ENCODE measurements at regions not wholly inside any gene's neighbourhood (a gene's known extent, or its start where the extent isn't known, plus 50 kb on each side); places are given as distances from the start of the nearest gene placed in this dataset.
"Not testable (repeated sequence)": the region's sequence is repeated elsewhere in the genome, so short reads cannot be mapped to it uniquely, and the experiment has no call there.

- TF ChIP-seq CTCF (IDR thresholded peaks at IDR 0.05) (no peak), POLR2AphosphoS5 (IDR thresholded peaks at IDR 0.05) (no peak)
- Histone ChIP-seq H3K36me3 (no peaks in the 10 kb centered on the region), H3K4me3 (no peak overlapping the region), H3K27me3 (replicated peaks; ENCODE audit: insufficient read depth) (no peaks in the 10 kb centered on the region), H3K9me3 (no peaks in the 10 kb centered on the region), H3K27ac (no peak overlapping the region), H3K4me1 (replicated peaks) (no peaks in the 10 kb centered on the region)
- intact Hi-C loops (cut with DNase I) = no loop called here
- DNase-seq (ENCODE audit: low spot score) = no peak
- WGBS = 29% methylated on average over 2 of the region's 2 CpGs
These were observed 556.1 kb upstream of the SLITRK6 start for GRCh38 chr13:86355301-86355700.

GRCh38 chr13:86357106-86357505, 557.9 kb upstream of the SLITRK6 start:
- 93% methylated on average over 1 of the region's 1 CpG for WGBS
- no peaks in the 10 kb centered on the region for H3K27me3 ChIP-seq (replicated peaks; ENCODE audit: insufficient read depth)
- TF ChIP-seq POLR2AphosphoS5 (IDR thresholded peaks at IDR 0.05) = no peak
- TF ChIP-seq CTCF (IDR thresholded peaks at IDR 0.05) = no peak
- no peak for TF ChIP-seq POLR2A (IDR thresholded peaks at IDR 0.05)
- no peaks in the 10 kb centered on the region for H3K9me3 ChIP-seq
- H3K27ac ChIP-seq = no peak overlapping the region
- DNase-seq (ENCODE audit: low spot score) = no peak
- no peaks in the 10 kb centered on the region for H3K4me1 ChIP-seq (replicated peaks)
- intact Hi-C loops (cut with DNase I) = no loop called here
- H3K36me3 ChIP-seq = no peaks in the 10 kb centered on the region
- H3K4me3 ChIP-seq = no peak overlapping the region

GRCh38 chr13:86363749-86364148, 564.5 kb upstream of the SLITRK6 start:
- H3K4me3 ChIP-seq; H3K9me3 ChIP-seq; DNase-seq (ENCODE audit: low spot score); H3K27me3 ChIP-seq (replicated peaks; ENCODE audit: insufficient read depth); intact Hi-C loops (cut with DNase I); H3K4me1 ChIP-seq (replicated peaks); H3K36me3 ChIP-seq; H3K27ac ChIP-seq: not testable (repeated sequence)
- 94% methylated on average over 5 of the region's 5 CpGs for WGBS

- H3K36me3 ChIP-seq = no peaks in the 10 kb centered on the region
- no peak for DNase-seq (ENCODE audit: low spot score)
- no peak overlapping the region for H3K27ac ChIP-seq
- H3K4me3 ChIP-seq = no peak overlapping the region
- intact Hi-C loops (cut with DNase I) = no loop called here
- no peaks in the 10 kb centered on the region for H3K4me1 ChIP-seq (replicated peaks)
- no peaks in the 10 kb centered on the region for H3K27me3 ChIP-seq (replicated peaks; ENCODE audit: insufficient read depth)
- 92% methylated on average over 12 of the region's 12 CpGs for WGBS
- TF ChIP-seq CTCF (IDR thresholded peaks at IDR 0.05) (no peak), POLR2A (IDR thresholded peaks at IDR 0.05) (no peak), POLR2AphosphoS5 (IDR thresholded peaks at IDR 0.05) (no peak)
- no peaks in the 10 kb centered on the region for H3K9me3 ChIP-seq
These were observed 569.7 kb upstream of the SLITRK6 start for GRCh38 chr13:86368924-86369323.

DNA sequence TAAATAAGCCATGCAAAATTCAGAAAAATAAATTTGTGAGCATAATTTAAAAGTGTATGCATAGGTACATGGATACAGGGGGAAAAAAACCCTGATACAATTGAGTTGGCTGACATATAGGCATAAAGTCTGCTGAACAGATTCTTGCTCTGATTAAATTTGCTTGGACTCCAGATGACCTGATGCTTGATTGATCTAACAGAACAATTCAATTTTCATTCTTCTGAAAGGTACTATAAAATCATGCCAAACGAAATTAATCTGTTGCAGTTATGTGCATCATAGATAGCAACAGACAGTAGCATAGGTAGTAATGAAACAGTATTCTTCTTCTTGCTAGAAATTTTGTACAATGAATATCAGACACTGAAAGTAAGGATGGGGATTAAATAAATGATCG, 578.2 kb upstream of the SLITRK6 start:
- H3K27ac ChIP-seq = no peak overlapping the region
- intact Hi-C loops (cut with DNase I) = no loop called here
- H3K4me1 ChIP-seq (replicated peaks) = no peaks in the 10 kb centered on the region
- no peak overlapping the region for H3K4me3 ChIP-seq
- TF ChIP-seq CTCF (IDR thresholded peaks at IDR 0.05) (no peak), POLR2AphosphoS5 (IDR thresholded peaks at IDR 0.05) (no peak), POLR2A (IDR thresholded peaks at IDR 0.05) (no peak)
- no peaks in the 10 kb centered on the region for H3K36me3 ChIP-seq
- WGBS = 55% methylated on average over 2 of the region's 2 CpGs
- no peaks in the 10 kb centered on the region for H3K9me3 ChIP-seq
- H3K27me3 ChIP-seq (replicated peaks; ENCODE audit: insufficient read depth) = no peaks in the 10 kb centered on the region
- no peak for DNase-seq (ENCODE audit: low spot score)
